Transverse colon (tissue), 4 donors: ENCODE measurements at regions not wholly inside any gene's neighbourhood (a gene's known extent, or its start where the extent isn't known, plus 50 kb on each side); places are given as distances from the start of the nearest gene placed in this dataset.

Experiments
- DNase-seq: peaks from one replicate; pipeline ENCODE4 v3.0.0-alpha.2; 2019
- H3K27ac ChIP-seq, 4 donors: fragments of 200-600 bp; sonication (generic); 2 replicates each; pipeline ENCODE4 v1.5.1; 2016 to 2018; ENCODE audit warnings: inconsistent platforms in 4 of 4
- H3K27me3 ChIP-seq: fragments of 200-600 bp; sonication (generic); 2 replicates; pipeline ENCODE4 v1.5.1; 2017; ENCODE audit warnings: inconsistent platforms
- H3K36me3 ChIP-seq, 4 donors: fragments of 200-600 bp; sonication (generic); 2 replicates each; pipeline ENCODE4 v1.5.1; 2017 to 2019; ENCODE audit warnings: inconsistent platforms in 4 of 4
- H3K4me1 ChIP-seq, 4 donors: fragments of 200-600 bp; sonication (generic); 2 replicates each; pipeline ENCODE4 v1.5.1; 2017 to 2020; ENCODE audit warnings: inconsistent platforms in 4 of 4
- H3K4me3 ChIP-seq, 4 donors: fragments of 200-600 bp; sonication (generic); 1 replicate in 1 of 4; 2 replicates in 3 of 4; pipeline versions ENCODE4 v1.5.1 to v1.6.1; 2017 to 2019; ENCODE audit warnings: inconsistent platforms in 4 of 4
- H3K9me3 ChIP-seq, 2 donors: fragments of 200-600 bp; sonication (generic); 2 replicates each; pipeline ENCODE4 v1.5.1; 2017 to 2019; ENCODE audit warnings: inconsistent platforms in 2 of 2
- CTCF ChIP-seq, 5 experiments: fragments of 200-600 bp in 3 of 5; fragments of 450-650 bp in 2 of 5; sonication (generic) in 3 of 5; IDR thresholded peaks; 1 replicate in 2 of 5; 2 replicates in 3 of 5; pipeline ENCODE4 v1.5.1; 2016 to 2017; ENCODE audit warnings: antibody characterized with exemption in 5 of 5, inconsistent platforms in 3 of 5, mild to moderate bottlenecking in 2 of 5, moderate library complexity in 1 of 5
- EP300 ChIP-seq: sonication (generic); formaldehyde crosslinking; IDR thresholded peaks from one replicate; pipeline ENCODE4 v1.6.1; 2017; ENCODE audit warnings: antibody characterized with exemption, low read depth
- POLR2A ChIP-seq: fragments of 450-650 bp; IDR thresholded peaks from one replicate; pipeline ENCODE4 v1.6.1; 2016; ENCODE audit warnings: antibody characterized with exemption, mild to moderate bottlenecking, moderate library complexity
- POLR2AphosphoS5 ChIP-seq, 3 donors: sonication (generic); formaldehyde crosslinking; IDR thresholded peaks; one replicate each; pipeline ENCODE4 v1.6.1; 2016; ENCODE audit warnings: antibody characterized with exemption in 3 of 3
- WGBS, 2 donors: methylation state at CpG; one replicate each; pipeline ENCODE4 v1.1.5; 2018; ENCODE audit warnings: low coverage in 1 of 2; 5-methylcytosine and 5-hydroxymethylcytosine counted together
- in situ Hi-C, 4 donors: fragments of 200-750 bp; cut with MboI; loops; one replicate each; pipeline versions ENCODE4 v1.15.0 to v1.15.1; 2017; ENCODE audit warnings: low sequenced_read_pairs in 3 of 4, low pct_ligation_motif_present in 1 of 4, low pct_unique_long_range_greater_than_20kb in 1 of 4
- intact Hi-C: fragments of 100-400 bp; cut with DNase I; formaldehyde crosslinking; loops from one replicate; pipeline ENCODE4 v1.15.1; 2023; ENCODE audit warnings: low total_unique reads

GRCh38 chr5:119951330-119951934 lies 322.1 kb downstream of the FAM170A start:
- in situ Hi-C loops (no loop called here), intact Hi-C loops (no loop called here)
- Histone ChIP-seq H3K27me3 (no peaks in the 10 kb centered on the region), H3K9me3 (no peaks in the 10 kb centered on the region), H3K27ac (no peak overlapping the region), H3K4me1 (peaks cover 0 to 8% (median 0%) of the 10 kb centered on the region in 4 donors), H3K4me3 (no peak overlapping the region), H3K36me3 (no peaks in the 10 kb centered on the region)
- DNase-seq = no peak
- 48 to 49% methylated on average over 4 of the region's 4 CpGs for WGBS, 2 donors
- TF ChIP-seq POLR2A (no peak), EP300 (no peak), CTCF (IDR thresholded peaks at IDR 0.05) (no peak), POLR2AphosphoS5 (IDR thresholded peaks at IDR 0.05) (no peak)

GRCh38 chr5:119953474-119953873 lies 324.1 kb downstream of the FAM170A start:
- 88 to 100% methylated on average over 1 of the region's 1 CpG for WGBS, 2 donors
- peaks cover 0 to 8% (median 0%) of the 10 kb centered on the region in 4 donors for H3K4me1 ChIP-seq
- TF ChIP-seq EP300 = no peak
- no peak for TF ChIP-seq POLR2A
- TF ChIP-seq POLR2AphosphoS5 (IDR thresholded peaks at IDR 0.05) = no peak
- TF ChIP-seq CTCF (IDR thresholded peaks at IDR 0.05) = no peak
- no peak for DNase-seq
- in situ Hi-C loops (no loop called here), intact Hi-C loops (no loop called here)
- no peak overlapping the region for H3K4me3 ChIP-seq
- no peaks in the 10 kb centered on the region for H3K9me3 ChIP-seq
- no peaks in the 10 kb centered on the region for H3K36me3 ChIP-seq
- H3K27me3 ChIP-seq = no peaks in the 10 kb centered on the region
- no peak overlapping the region for H3K27ac ChIP-seq

GRCh38 chr5:119954106-119954505 lies 324.7 kb downstream of the FAM170A start:
- in situ Hi-C loops = no loop called here

GRCh38 chr5:119961993-119962392 lies 332.6 kb downstream of the FAM170A start:
- Histone ChIP-seq H3K9me3 (no peaks in the 10 kb centered on the region), H3K27me3 (no peaks in the 10 kb centered on the region), H3K27ac (no peak overlapping the region), H3K36me3 (no peaks in the 10 kb centered on the region), H3K4me1 (no peaks in the 10 kb centered on the region), H3K4me3 (no peak overlapping the region)
- no peak for DNase-seq
- in situ Hi-C loops = no loop called here
- TF ChIP-seq EP300 (no peak), POLR2A (no peak), CTCF (IDR thresholded peaks at IDR 0.05) (no peak), POLR2AphosphoS5 (IDR thresholded peaks at IDR 0.05) (no peak)
- intact Hi-C loops = no loop called here
- 44 to 50% methylated on average over 1 of the region's 1 CpG for WGBS, 2 donors

More at GRCh38 chr5:119954106-119954505, 324.7 kb downstream of the FAM170A start:
- intact Hi-C loops = no loop called here
- Histone ChIP-seq H3K27me3 (no peaks in the 10 kb centered on the region), H3K4me3 (no peak overlapping the region), H3K36me3 (no peaks in the 10 kb centered on the region), H3K9me3 (no peaks in the 10 kb centered on the region), H3K4me1 (peaks cover 0 to 8% (median 0%) of the 10 kb centered on the region in 4 donors), H3K27ac (no peak overlapping the region)
- no peak for TF ChIP-seq POLR2A
- no peak for TF ChIP-seq POLR2AphosphoS5 (IDR thresholded peaks at IDR 0.05)
- no peak for TF ChIP-seq CTCF (IDR thresholded peaks at IDR 0.05)
- no peak for TF ChIP-seq EP300
- DNase-seq = no peak
